Panc1 (cell line): ENCODE measurements at regions not wholly inside any gene's neighbourhood (a gene's known extent, or its start where the extent isn't known, plus 50 kb on each side); places are given as distances from the start of the nearest gene placed in this dataset.

Experiments used
- ATAC-seq: fragments of 200-7000 bp; cut with Tn5 transposase; 2 replicates; pipeline ENCODE4 v1.9.1; 2020; ENCODE audit warnings: mild to moderate bottlenecking, moderate library complexity
- BruUV-seq: library from RNA; stranded (reverse); fragments of 400-500 nt; replicated peaks from 2 replicates; lab custom pipeline; 2021; lab: Mats Ljungman, UMichigan
- CTCF ChIA-PET: fragments of 300-600 bp; sonication (Branson Sonifier 250); formaldehyde crosslinking; loops from one replicate; lab custom pipeline; 2022; ENCODE audit warnings: antibody characterized with exemption; lab: Charles Lee
- POLR2A ChIA-PET: fragments of 300-600 bp; sonication (Branson Sonifier 250); formaldehyde crosslinking; loops from one replicate; lab custom pipeline; 2022; ENCODE audit warnings: antibody characterized with exemption; lab: Charles Lee
- DNase-seq: peaks from one replicate; pipeline ENCODE4 v3.0.0-alpha.2; 2010; ENCODE audit warnings: low read depth, low spot score
- H3K27ac ChIP-seq: 2 replicates; pipeline ENCODE4 v1.5.1; 2011; ENCODE audit warnings: mild to moderate bottlenecking, low read length, inconsistent platforms
- H3K27me3 ChIP-seq: fragments of 200-500 bp; sonication (Bioruptor generic); 2 replicates; pipeline ENCODE4 v1.6.0; 2014; ENCODE audit warnings: low read length, inconsistent platforms; ENCODE audit not compliant: control insufficient read depth, insufficient read depth
- H3K36me3 ChIP-seq: fragments of 200-500 bp; sonication (Bioruptor generic); 2 replicates; pipeline ENCODE4 v1.5.1; 2014; ENCODE audit warnings: inconsistent platforms, mild to moderate bottlenecking, low read length, moderate library complexity; ENCODE audit not compliant: control insufficient read depth, insufficient read depth
- H3K4me1 ChIP-seq: 2 replicates; pipeline ENCODE4 v1.5.1; 2011; ENCODE audit warnings: inconsistent platforms, mild to moderate bottlenecking, low read length, moderate library complexity; ENCODE audit not compliant: control insufficient read depth, insufficient read depth
- H3K4me3 ChIP-seq, 2 experiments: 2 replicates each; pipeline ENCODE4 v1.5.1; 2011 to 2012; ENCODE audit warnings: low read depth in 2 of 2, low read length in 2 of 2, mild to moderate bottlenecking in 2 of 2, inconsistent platforms in 1 of 2, moderate library complexity in 1 of 2
- H3K9me3 ChIP-seq: fragments of 200-500 bp; sonication (Bioruptor generic); 2 replicates; pipeline ENCODE4 v1.5.1; 2014; ENCODE audit warnings: low read depth, mild to moderate bottlenecking, inconsistent platforms, low read length, moderate library complexity; ENCODE audit not compliant: control insufficient read depth, insufficient read depth
- POLR2AphosphoS5 ChIP-seq: IDR thresholded peaks from 2 replicates; pipeline ENCODE4 v1.6.1; 2012; ENCODE audit warnings: mild to moderate bottlenecking, low read depth, low read length, moderate library complexity
- SIN3A ChIP-seq: IDR thresholded peaks from 2 replicates; pipeline ENCODE4 v1.6.1; 2012; ENCODE audit warnings: low read depth, mild to moderate bottlenecking, low read length, moderate library complexity, borderline replicate concordance; ENCODE audit not compliant: insufficient read depth
- TCF7L2 ChIP-seq: IDR thresholded peaks from 2 replicates; pipeline ENCODE4 v1.6.1; 2011; ENCODE audit warnings: mild to moderate bottlenecking, low read depth, low read length, inconsistent platforms
- in situ Hi-C: cut with HindIII; loops from 2 replicates; pipeline ENCODE4 v1.10.0; 2016; ENCODE audit warnings: low sequenced_read_pairs, low pct_unique_long_range_greater_than_20kb
- intact Hi-C: fragments of 100-400 bp; cut with micrococcal nuclease; formaldehyde crosslinking; loops from one replicate; pipeline ENCODE4 v1.10.0; 2022; ENCODE audit not compliant: unreplicated experiment
- TF ChIP-seq, protein P1 (sequence below), 2 experiments: IDR thresholded peaks; 2 replicates each; pipeline ENCODE4 v1.6.1; 2011 to 2012; ENCODE audit warnings: low read depth in 2 of 2, control low read depth in 1 of 2, low read length in 1 of 2, mild to moderate bottlenecking in 1 of 2, moderate library complexity in 1 of 2; ENCODE audit not compliant: insufficient read depth in 1 of 2
- TF ChIP-seq, protein P2 (sequence below): fragments of 450-650 bp; IDR thresholded peaks from 2 replicates; pipeline ENCODE4 v1.5.1; 2017; ENCODE audit warnings: mild to moderate bottlenecking

DNA sequence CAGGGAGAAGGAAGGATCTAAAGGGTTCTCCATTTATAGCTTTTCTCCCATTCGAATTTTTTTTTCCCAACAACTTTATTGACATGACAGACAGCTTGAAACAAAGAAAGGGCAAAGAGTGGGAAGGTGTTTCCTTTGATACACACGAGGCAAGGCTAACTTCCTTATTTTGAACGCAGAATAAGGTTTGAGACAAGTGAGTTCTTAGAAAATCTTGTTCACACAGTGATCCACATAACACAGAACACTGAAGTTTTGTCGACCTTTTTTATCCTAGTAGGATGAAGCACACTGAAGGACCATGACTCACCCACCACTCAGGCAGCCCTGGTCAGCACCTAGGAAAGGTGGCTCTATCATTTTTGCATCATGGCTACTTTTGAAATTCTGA is 425.8 kb upstream of the MDFIC2 start:
- TF ChIP-seq, protein P1, sequence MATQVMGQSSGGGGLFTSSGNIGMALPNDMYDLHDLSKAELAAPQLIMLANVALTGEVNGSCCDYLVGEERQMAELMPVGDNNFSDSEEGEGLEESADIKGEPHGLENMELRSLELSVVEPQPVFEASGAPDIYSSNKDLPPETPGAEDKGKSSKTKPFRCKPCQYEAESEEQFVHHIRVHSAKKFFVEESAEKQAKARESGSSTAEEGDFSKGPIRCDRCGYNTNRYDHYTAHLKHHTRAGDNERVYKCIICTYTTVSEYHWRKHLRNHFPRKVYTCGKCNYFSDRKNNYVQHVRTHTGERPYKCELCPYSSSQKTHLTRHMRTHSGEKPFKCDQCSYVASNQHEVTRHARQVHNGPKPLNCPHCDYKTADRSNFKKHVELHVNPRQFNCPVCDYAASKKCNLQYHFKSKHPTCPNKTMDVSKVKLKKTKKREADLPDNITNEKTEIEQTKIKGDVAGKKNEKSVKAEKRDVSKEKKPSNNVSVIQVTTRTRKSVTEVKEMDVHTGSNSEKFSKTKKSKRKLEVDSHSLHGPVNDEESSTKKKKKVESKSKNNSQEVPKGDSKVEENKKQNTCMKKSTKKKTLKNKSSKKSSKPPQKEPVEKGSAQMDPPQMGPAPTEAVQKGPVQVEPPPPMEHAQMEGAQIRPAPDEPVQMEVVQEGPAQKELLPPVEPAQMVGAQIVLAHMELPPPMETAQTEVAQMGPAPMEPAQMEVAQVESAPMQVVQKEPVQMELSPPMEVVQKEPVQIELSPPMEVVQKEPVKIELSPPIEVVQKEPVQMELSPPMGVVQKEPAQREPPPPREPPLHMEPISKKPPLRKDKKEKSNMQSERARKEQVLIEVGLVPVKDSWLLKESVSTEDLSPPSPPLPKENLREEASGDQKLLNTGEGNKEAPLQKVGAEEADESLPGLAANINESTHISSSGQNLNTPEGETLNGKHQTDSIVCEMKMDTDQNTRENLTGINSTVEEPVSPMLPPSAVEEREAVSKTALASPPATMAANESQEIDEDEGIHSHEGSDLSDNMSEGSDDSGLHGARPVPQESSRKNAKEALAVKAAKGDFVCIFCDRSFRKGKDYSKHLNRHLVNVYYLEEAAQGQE (IDR thresholded peaks at IDR 0.05; ENCODE audit: insufficient read depth in 1 of 2, low read depth in 2 of 2, low read length in 1 of 2), result no peak
- TF ChIP-seq, protein P2, sequence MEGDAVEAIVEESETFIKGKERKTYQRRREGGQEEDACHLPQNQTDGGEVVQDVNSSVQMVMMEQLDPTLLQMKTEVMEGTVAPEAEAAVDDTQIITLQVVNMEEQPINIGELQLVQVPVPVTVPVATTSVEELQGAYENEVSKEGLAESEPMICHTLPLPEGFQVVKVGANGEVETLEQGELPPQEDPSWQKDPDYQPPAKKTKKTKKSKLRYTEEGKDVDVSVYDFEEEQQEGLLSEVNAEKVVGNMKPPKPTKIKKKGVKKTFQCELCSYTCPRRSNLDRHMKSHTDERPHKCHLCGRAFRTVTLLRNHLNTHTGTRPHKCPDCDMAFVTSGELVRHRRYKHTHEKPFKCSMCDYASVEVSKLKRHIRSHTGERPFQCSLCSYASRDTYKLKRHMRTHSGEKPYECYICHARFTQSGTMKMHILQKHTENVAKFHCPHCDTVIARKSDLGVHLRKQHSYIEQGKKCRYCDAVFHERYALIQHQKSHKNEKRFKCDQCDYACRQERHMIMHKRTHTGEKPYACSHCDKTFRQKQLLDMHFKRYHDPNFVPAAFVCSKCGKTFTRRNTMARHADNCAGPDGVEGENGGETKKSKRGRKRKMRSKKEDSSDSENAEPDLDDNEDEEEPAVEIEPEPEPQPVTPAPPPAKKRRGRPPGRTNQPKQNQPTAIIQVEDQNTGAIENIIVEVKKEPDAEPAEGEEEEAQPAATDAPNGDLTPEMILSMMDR, result no peak
- TF ChIP-seq TCF7L2 (no peak), SIN3A (no peak)
- no TSS peak for BruUV-seq
- H3K9me3 ChIP-seq, result no peaks in the 10 kb centered on the region
- DNase-seq (no peak), ATAC-seq (no peak)
- no peaks in the 10 kb centered on the region for H3K4me1 ChIP-seq
- no peaks in the 10 kb centered on the region for H3K36me3 ChIP-seq
- H3K4me3 ChIP-seq, result no peak overlapping the region
- intact Hi-C loops (no loop called here), in situ Hi-C loops (no loop called here)
- no peak overlapping the region for H3K27ac ChIP-seq
- ChIA-PET CTCF (no interaction called here), POLR2A (no interaction called here)
- H3K27me3 ChIP-seq, result no peaks in the 10 kb centered on the region

DNA sequence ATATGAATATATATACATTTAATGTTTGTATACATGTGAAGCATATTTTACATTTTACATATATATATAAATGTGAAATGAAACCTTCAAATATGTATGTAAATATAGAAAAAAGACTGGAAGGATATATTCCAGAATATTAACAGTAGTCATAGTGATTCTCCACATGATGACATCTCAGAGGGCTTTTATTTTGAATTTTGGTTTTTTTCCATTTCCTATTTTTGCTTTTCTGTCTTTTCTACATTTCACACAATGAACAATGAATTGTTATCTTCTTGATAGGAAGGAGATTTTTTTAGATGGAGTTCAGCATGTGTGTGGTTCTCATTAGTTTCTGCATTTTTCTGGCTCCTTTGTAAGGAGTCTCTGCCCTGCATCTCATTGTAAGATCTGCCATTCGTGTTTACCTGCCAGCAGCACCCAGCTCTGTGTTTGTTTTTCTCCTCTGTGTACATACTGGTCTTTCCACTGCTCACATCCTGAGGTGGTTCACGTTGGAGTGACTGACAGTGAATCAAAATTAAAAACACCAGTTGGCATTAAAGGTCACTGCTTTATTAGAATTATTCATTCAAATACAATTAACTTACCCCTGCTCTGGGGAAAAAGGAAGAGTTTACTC is 425.3 kb upstream of the MDFIC2 start:
- no peaks in the 10 kb centered on the region for H3K4me1 ChIP-seq
- H3K36me3 ChIP-seq, result no peaks in the 10 kb centered on the region
- no peak overlapping the region for H3K4me3 ChIP-seq
- H3K27me3 ChIP-seq, result no peaks in the 10 kb centered on the region
- ChIA-PET POLR2A (no interaction called here), CTCF (no interaction called here)
- DNase-seq, result no peak
- no TSS peak for BruUV-seq
- intact Hi-C loops, result no loop called here
- no peak for ATAC-seq
- H3K27ac ChIP-seq, result no peak overlapping the region
- no peaks in the 10 kb centered on the region for H3K9me3 ChIP-seq
- in situ Hi-C loops, result no loop called here
- TF ChIP-seq TCF7L2, result no peak
- TF ChIP-seq, protein P2, result no peak
- no peak for TF ChIP-seq POLR2AphosphoS5
- no peak for TF ChIP-seq SIN3A
- TF ChIP-seq, protein P1 (IDR thresholded peaks at IDR 0.05; ENCODE audit: insufficient read depth in 1 of 2, low read depth in 2 of 2, low read length in 1 of 2), result no peak
